H1 (cell line): ENCODE measurements at regions not wholly inside any gene's neighbourhood (a gene's known extent, or its start where the extent isn't known, plus 50 kb on each side); places are given as distances from the start of the nearest gene placed in this dataset.

Experiments used
- CTCF ChIA-PET: fragments of 300-600 bp; sonication (Branson Sonifier 250); formaldehyde crosslinking; loops from one replicate; lab custom pipeline; 2021; ENCODE audit not compliant: partially characterized antibody; lab: Charles Lee
- POLR2A ChIA-PET: fragments of 300-600 bp; sonication (Branson Sonifier 250); formaldehyde crosslinking; loops from one replicate; lab custom pipeline; 2021; ENCODE audit warnings: inconsistent platforms; ENCODE audit not compliant: partially characterized antibody; lab: Charles Lee
- DNase-seq, 2 experiments: peaks; one replicate each; pipeline versions ENCODE4 v3.0.0 to v3.0.0-alpha.2; 2010 to 2022; ENCODE audit warnings: low spot score in 2 of 2, low read depth in 1 of 2, mixed read lengths in 1 of 2
- FAIRE-seq: peaks from 2 replicates; lab custom pipeline; 2011; peaks lifted over from hg19 to GRCh38; lab: Jason Lieb, UNC
- H2AFZ ChIP-seq: 2 replicates; pipeline ENCODE4 v1.8.1; 2012; ENCODE audit warnings: low read length, inconsistent platforms
- H2AK5ac ChIP-seq: 2 replicates; pipeline ENCODE4 v1.6.1; 2013; ENCODE audit warnings: low read depth, low read length
- H2BK120ac ChIP-seq: replicated peaks from 2 replicates; pipeline ENCODE3; 2013; ENCODE audit warnings: low read depth, low read length, inconsistent platforms
- H2BK12ac ChIP-seq: 2 replicates; pipeline ENCODE4 v1.6.1; 2013; ENCODE audit warnings: low read depth, low read length
- H2BK15ac ChIP-seq: 2 replicates; pipeline ENCODE4 v1.6.1; 2013; ENCODE audit warnings: low read length
- H2BK20ac ChIP-seq: 2 replicates; pipeline ENCODE4 v1.6.1; 2013; ENCODE audit warnings: low read length
- H2BK5ac ChIP-seq: 2 replicates; pipeline ENCODE4 v1.6.1; 2013; ENCODE audit warnings: low read depth, low read length
- H3K14ac ChIP-seq: 2 replicates; pipeline ENCODE4 v1.6.1; 2013; ENCODE audit warnings: inconsistent platforms; ENCODE audit not compliant: insufficient read length
- H3K18ac ChIP-seq: 2 replicates; pipeline ENCODE4 v1.6.1; 2013; ENCODE audit warnings: low read length; ENCODE audit errors: extremely low read depth
- H3K23ac ChIP-seq: 2 replicates; pipeline ENCODE4 v1.6.1; 2013; ENCODE audit warnings: inconsistent platforms; ENCODE audit not compliant: insufficient read length
- H3K23me2 ChIP-seq: 2 replicates; pipeline ENCODE4 v1.6.1; 2013; ENCODE audit warnings: low read depth, low read length
- H3K27ac ChIP-seq: 2 replicates; pipeline ENCODE4 v1.6.1; 2011; ENCODE audit warnings: low read depth, low read length, inconsistent platforms
- H3K27me3 ChIP-seq, 4 experiments: replicated peaks in 1 of 4; 1 replicate in 1 of 4; 2 replicates in 3 of 4; pipeline versions ENCODE4 v1.6.1 to v1.8.1; 2011 to 2013; ENCODE audit warnings: low read length in 3 of 4, mild to moderate bottlenecking in 3 of 4, inconsistent platforms in 2 of 4, mixed read lengths in 2 of 4, moderate library complexity in 1 of 4; ENCODE audit not compliant: control insufficient read depth in 3 of 4, insufficient read depth in 3 of 4; ENCODE audit errors: extremely low read depth in 1 of 4
- H3K36me3 ChIP-seq, 4 experiments: 2 replicates each; pipeline versions ENCODE4 v1.6.1 to v1.8.1; 2011 to 2013; ENCODE audit warnings: mild to moderate bottlenecking in 4 of 4, low read length in 3 of 4, moderate library complexity in 2 of 4, control low read depth in 1 of 4, inconsistent platforms in 1 of 4; ENCODE audit not compliant: insufficient read depth in 4 of 4, control insufficient read depth in 2 of 4
- H3K4ac ChIP-seq: replicated peaks from 2 replicates; pipeline ENCODE3; 2013; ENCODE audit warnings: low read length, low read depth, mixed read lengths, inconsistent platforms; ENCODE audit not compliant: insufficient read length
- H3K4me1 ChIP-seq, 4 experiments: replicated peaks in 1 of 4; 1 replicate in 1 of 4; 2 replicates in 3 of 4; pipeline versions ENCODE4 v1.6.1 to v1.8.1; 2011 to 2013; ENCODE audit warnings: low read length in 3 of 4, inconsistent platforms in 2 of 4, mixed read lengths in 1 of 4; ENCODE audit not compliant: insufficient read depth in 4 of 4, control insufficient read depth in 3 of 4
- H3K4me2 ChIP-seq, 2 experiments: 2 replicates each; pipeline versions ENCODE4 v1.6.1 to v1.8.1; 2011 to 2013; ENCODE audit warnings: low read depth in 2 of 2, low read length in 2 of 2, control low read depth in 1 of 2, inconsistent platforms in 1 of 2, mild to moderate bottlenecking in 1 of 2; ENCODE audit not compliant: insufficient read depth in 1 of 2
- H3K4me3 ChIP-seq, 4 experiments: fragments of 200-600, 300-600 bp in 1 of 4; sonication (generic), shearing (Covaris generic), sonication (Bioruptor Twin) in 1 of 4; 2 replicates each; pipeline versions ENCODE4 v1.5.1 to v1.8.1; 2011 to 2016; ENCODE audit warnings: low read length in 4 of 4, low read depth in 3 of 4, control low read depth in 2 of 4, inconsistent platforms in 2 of 4, mild to moderate bottlenecking in 2 of 4, mixed read lengths in 1 of 4, moderate library complexity in 1 of 4; ENCODE audit not compliant: insufficient read depth in 2 of 4; ENCODE audit errors: extremely low read depth in 1 of 4
- H3K56ac ChIP-seq: replicated peaks from 2 replicates; pipeline ENCODE3; 2013; ENCODE audit warnings: low read depth, mild to moderate bottlenecking, mixed read lengths, low read length, inconsistent platforms; ENCODE audit not compliant: insufficient read length
- H3K79me1 ChIP-seq: 2 replicates; pipeline ENCODE4 v1.6.1; 2013; ENCODE audit warnings: low read depth, low read length, control low read depth
- H3K79me2 ChIP-seq, 2 experiments: 2 replicates each; pipeline versions ENCODE4 v1.6.1 to v1.8.1; 2012 to 2013; ENCODE audit warnings: low read length in 2 of 2, mild to moderate bottlenecking in 2 of 2, inconsistent platforms in 1 of 2; ENCODE audit not compliant: insufficient read depth in 2 of 2, control insufficient read depth in 1 of 2
- H3K9ac ChIP-seq, 4 experiments: replicated peaks in 1 of 4; 1 replicate in 1 of 4; 2 replicates in 3 of 4; pipeline versions ENCODE4 v1.6.1 to v1.8.1; 2011 to 2013; ENCODE audit warnings: low read depth in 3 of 4, low read length in 3 of 4, control low read depth in 2 of 4, mild to moderate bottlenecking in 2 of 4, moderate library complexity in 2 of 4, inconsistent platforms in 1 of 4; ENCODE audit errors: extremely low read depth in 1 of 4
- H3K9me3 ChIP-seq, 2 experiments: 2 replicates each; pipeline versions ENCODE4 v1.6.1 to v1.8.1; 2012 to 2013; ENCODE audit warnings: mild to moderate bottlenecking in 2 of 2, moderate library complexity in 2 of 2, control low read depth in 1 of 2, inconsistent platforms in 1 of 2, low read depth in 1 of 2, low read length in 1 of 2, mixed read lengths in 1 of 2; ENCODE audit not compliant: insufficient read depth in 2 of 2
- H4K20me1 ChIP-seq, 2 experiments: replicated peaks in 1 of 2; 2 replicates each; pipeline versions ENCODE3 to v1.8.1; 2011 to 2013; ENCODE audit warnings: inconsistent platforms in 2 of 2, low read length in 2 of 2, mild to moderate bottlenecking in 1 of 2; ENCODE audit not compliant: insufficient read depth in 2 of 2, control insufficient read depth in 1 of 2
- H4K5ac ChIP-seq: 2 replicates; pipeline ENCODE4 v1.6.1; 2013; ENCODE audit warnings: low read length, low read depth, mixed read lengths, inconsistent platforms; ENCODE audit not compliant: insufficient read length
- H4K8ac ChIP-seq: 2 replicates; pipeline ENCODE4 v1.8.0; 2013; ENCODE audit warnings: mild to moderate bottlenecking, moderate library complexity, low read length, inconsistent platforms; ENCODE audit not compliant: insufficient read depth; ENCODE audit errors: extremely low read depth
- H4K91ac ChIP-seq: replicated peaks from 2 replicates; pipeline ENCODE3; 2013; ENCODE audit warnings: low read length, mixed read lengths, inconsistent platforms; ENCODE audit not compliant: insufficient read length
- CBX5 ChIP-seq: fragments of 300-800, 300-1000 bp; sonication (generic); IDR thresholded peaks from 2 replicates; pipeline ENCODE4 v1.7.1; 2016; ENCODE audit warnings: antibody characterized with exemption, low read length, low read depth
- EZH2 ChIP-seq: fragments of 200-600 bp; sonication (generic); IDR thresholded peaks from 2 replicates; pipeline ENCODE4 v1.7.1; 2012; ENCODE audit warnings: low read depth, mild to moderate bottlenecking, moderate library complexity, low read length, inconsistent platforms; ENCODE audit not compliant: severe bottlenecking
- KDM5A ChIP-seq: fragments of 200-600 bp; IDR thresholded peaks from 2 replicates; pipeline ENCODE4 v1.7.1; 2012; ENCODE audit warnings: mild to moderate bottlenecking, low read length, inconsistent platforms, mixed read lengths
- RAD21 ChIP-seq, 2 experiments: IDR thresholded peaks in 1 of 2; conservative IDR thresholded peaks in 1 of 2; 2 replicates each; pipeline ENCODE4 v1.6.1; 2011; ENCODE audit warnings: low read depth in 2 of 2, low read length in 2 of 2, improper control_type of control experiment in 1 of 2, inconsistent platforms in 1 of 2, mild to moderate bottlenecking in 1 of 2, moderate library complexity in 1 of 2
- TCF12 ChIP-seq: IDR thresholded peaks from 2 replicates; pipeline ENCODE4 v1.6.1; 2011; ENCODE audit warnings: low read depth, mild to moderate bottlenecking, low read length
- WGBS, 2 experiments: shearing (Covaris generic) in 1 of 2; methylation state at CpG; one replicate each; pipeline versions ENCODE4 v1.1.6 to v1.1.7; 2013 to 2015; ENCODE audit warnings: low lambda C conversion rate in 2 of 2, mixed read lengths in 2 of 2, inconsistent platforms in 1 of 2, low coverage in 1 of 2, missing lambda C conversion rate in 1 of 2; ENCODE audit not compliant: insufficient replicate concordance in 2 of 2, insufficient coverage in 1 of 2, insufficient read length in 1 of 2; ENCODE audit errors: extremely low coverage in 1 of 2, missing lambda C conversion rate in 1 of 2; 5-methylcytosine and 5-hydroxymethylcytosine counted together

DNA sequence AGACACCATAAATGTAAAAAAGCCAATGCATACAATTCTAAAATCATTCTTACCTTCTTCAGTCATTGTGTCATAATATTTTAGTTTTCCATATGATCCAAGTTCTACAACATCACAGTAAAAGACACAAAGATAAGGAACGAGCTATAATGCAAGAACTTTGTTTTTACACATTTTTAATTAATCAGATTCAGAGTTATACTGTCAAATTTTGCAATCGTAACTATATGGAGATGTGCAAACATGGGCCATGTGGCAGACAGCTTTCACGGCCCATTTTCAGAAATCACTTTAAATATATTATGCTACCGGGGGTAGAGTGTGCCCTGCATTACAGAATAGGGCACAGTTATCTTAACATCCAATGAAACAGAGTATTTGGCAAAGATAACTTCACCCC is 188.4 kb downstream of the ACER2 start:
- DNase-seq (no peak), FAIRE-seq (no peak)
- Histone ChIP-seq H3K4ac (no peak overlapping the region), H2AK5ac (no peak overlapping the region), H4K91ac (no peak overlapping the region), H3K18ac (no peak overlapping the region), H3K4me2 (no peak overlapping the region), H3K36me3 (no peaks in the 10 kb centered on the region), H4K8ac (no peak overlapping the region), H3K23ac (no peak overlapping the region), H3K27me3 (no peaks in the 10 kb centered on the region), H4K5ac (no peak overlapping the region), H3K27ac (no peak overlapping the region), H3K23me2 (no peaks in the 10 kb centered on the region), H3K14ac (no peak overlapping the region), H4K20me1 (no peaks in the 10 kb centered on the region), H2BK20ac (no peak overlapping the region), H2BK5ac (no peak overlapping the region), H2AFZ (no peak overlapping the region), H3K9ac (no peak overlapping the region), H3K79me1 (no peaks in the 10 kb centered on the region), H2BK12ac (no peak overlapping the region), H3K9me3 (no peaks in the 10 kb centered on the region), H3K79me2 (no peaks in the 10 kb centered on the region), H2BK15ac (no peak overlapping the region), H3K4me1 (no peaks in the 10 kb centered on the region), H3K4me3 (no peak overlapping the region), H3K56ac (no peak overlapping the region), H2BK120ac (no peak overlapping the region)
- ChIA-PET CTCF (interaction anchor here (1.1 to 1.8 kb wide), 4 partner anchors 9 to 132 kb away, joined by 3 to 7 read pairs (median 4); no protein-coding TSS in a partner anchor), POLR2A (interaction anchor here (0.9 kb wide), 1 partner anchor 10 kb away, joined by 3 read pairs; no protein-coding TSS in a partner anchor)
- TF ChIP-seq CBX5 (no peak), EZH2 (no peak), RAD21 (IDR thresholded peaks at IDR 0.05 in 1 of 2, conservative IDR thresholded peaks at IDR 0.05 in 1 of 2; ENCODE audit: low read depth in 2 of 2, low read length in 2 of 2) (no peak), TCF12 (no peak), KDM5A (no peak)
- 87% methylated on average over 4 of the region's 4 CpGs; no CpG with 5 or more reads in 1 of the 2 experiments for WGBS, 2 experiments
